Inflammatory macrophage treated with lipopolysaccharide for 4 hours (primary cell): ENCODE measurements at regions not wholly inside any gene's neighbourhood (a gene's known extent, or its start where the extent isn't known, plus 50 kb on each side); places are given as distances from the start of the nearest gene placed in this dataset.
"Not testable (repeated sequence)": the region's sequence is repeated elsewhere in the genome, so short reads cannot be mapped to it uniquely, and the experiment has no call there.

Experiments
- DNase-seq: peaks from one replicate; pipeline ENCODE4 v3.0.0-alpha.2; 2020

GRCh38 chr21:20459838-20460237, 538.4 kb upstream of the NCAM2 start:
- DNase-seq, result no peak

GRCh38 chr21:20463362-20463761, 534.8 kb upstream of the NCAM2 start:
- no peak for DNase-seq

GRCh38 chr21:20469361-20469760, 528.8 kb upstream of the NCAM2 start:
- no peak for DNase-seq

GRCh38 chr21:20486303-20486702, 511.9 kb upstream of the NCAM2 start:
- DNase-seq, result no peak

- not testable (repeated sequence) for DNase-seq
Observed at GRCh38 chr21:20502915-20503314, 495.3 kb upstream of the NCAM2 start.

GRCh38 chr21:20507783-20508182, 490.4 kb upstream of the NCAM2 start:
- no peak for DNase-seq

GRCh38 chr21:20511216-20511880, 486.9 kb upstream of the NCAM2 start:
- DNase-seq, result no peak

- DNase-seq, result no peak
Observed at GRCh38 chr21:20515446-20515845, 482.8 kb upstream of the NCAM2 start.

GRCh38 chr21:20519076-20519475, 479.1 kb upstream of the NCAM2 start:
- DNase-seq, result no peak

GRCh38 chr21:20522611-20523010, 475.6 kb upstream of the NCAM2 start:
- no peak for DNase-seq

- no peak for DNase-seq
Observed at GRCh38 chr21:20523191-20523590, 475.0 kb upstream of the NCAM2 start.

- no peak for DNase-seq
Observed at GRCh38 chr21:20527731-20528460, 470.3 kb upstream of the NCAM2 start.

GRCh38 chr21:20537130-20537529, 461.1 kb upstream of the NCAM2 start:
- DNase-seq, result no peak

GRCh38 chr21:20538039-20538658, 460.1 kb upstream of the NCAM2 start:
- DNase-seq, result no peak

GRCh38 chr21:20545454-20545853, 452.8 kb upstream of the NCAM2 start:
- DNase-seq, result no peak

GRCh38 chr21:20551939-20552338, 446.3 kb upstream of the NCAM2 start:
- DNase-seq, result no peak

- no peak for DNase-seq
Observed at GRCh38 chr21:20554785-20555184, 443.4 kb upstream of the NCAM2 start.

- DNase-seq, result no peak
Observed at GRCh38 chr21:20570824-20571232, 427.4 kb upstream of the NCAM2 start.

- DNase-seq, result no peak
Observed at GRCh38 chr21:20572582-20572981, 425.6 kb upstream of the NCAM2 start.

- DNase-seq, result no peak
Observed at GRCh38 chr21:20581361-20581760, 416.8 kb upstream of the NCAM2 start.

- DNase-seq, result no peak
Observed at GRCh38 chr21:20591284-20591683, 406.9 kb upstream of the NCAM2 start.

GRCh38 chr21:20592463-20592862, 405.7 kb upstream of the NCAM2 start:
- DNase-seq, result no peak

GRCh38 chr21:20603236-20603635, 395.0 kb upstream of the NCAM2 start:
- DNase-seq, result no peak

- DNase-seq, result no peak
Observed at GRCh38 chr21:20611008-20611407, 387.2 kb upstream of the NCAM2 start.
